SH-SY5Y (cell line): ENCODE measurements at regions not wholly inside any gene's neighbourhood (a gene's known extent, or its start where the extent isn't known, plus 50 kb on each side); places are given as distances from the start of the nearest gene placed in this dataset.

ENCODE experiments used
- GATA2 ChIP-seq: IDR thresholded peaks from 2 replicates; pipeline ENCODE4 v1.6.1; 2011; ENCODE audit warnings: mild to moderate bottlenecking, low read depth, low read length
- GATA3 ChIP-seq: IDR thresholded peaks from 2 replicates; pipeline ENCODE4 v1.6.1; 2011; ENCODE audit warnings: low read depth, mild to moderate bottlenecking, low read length, moderate library complexity

DNA sequence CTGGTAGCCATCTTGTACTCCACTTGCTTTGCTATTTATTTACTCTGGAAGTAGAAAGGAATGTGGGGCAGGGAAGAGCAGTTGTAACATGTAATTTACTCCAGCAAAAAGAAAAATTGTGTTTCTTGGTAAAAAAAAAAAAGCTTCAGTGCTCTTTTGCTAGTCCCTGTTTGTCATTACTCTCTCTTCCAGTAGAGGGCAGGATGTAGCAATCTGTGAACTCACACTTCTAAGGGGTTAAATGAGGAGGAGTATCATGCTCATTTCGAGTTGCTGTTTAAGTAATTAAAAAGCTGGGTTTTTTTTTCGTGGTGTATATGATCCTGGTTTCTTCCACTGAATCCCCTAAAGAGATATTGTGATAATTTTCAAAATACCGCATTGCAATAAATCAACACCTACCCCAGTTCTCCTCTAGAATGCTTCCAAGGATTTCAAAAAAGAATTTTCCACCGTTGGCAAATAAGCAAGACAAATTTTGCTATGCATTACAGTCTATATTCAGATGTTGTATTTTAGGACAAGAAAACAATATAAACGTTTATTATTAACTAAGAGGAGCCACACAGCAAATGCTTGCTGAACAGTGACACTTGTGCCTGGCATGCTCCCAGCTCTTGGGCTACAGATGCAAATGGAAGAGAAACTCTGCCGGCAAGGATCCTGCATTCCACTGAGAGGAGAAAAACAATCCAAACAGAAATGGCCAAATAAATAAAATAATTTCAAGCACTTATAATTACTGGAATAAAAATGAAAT lies 261.6 kb downstream of the ASXL3 start:
- TF ChIP-seq GATA3 (no peak), GATA2 (no peak)

GRCh38 chr18:33838054-33838453 lies 260.0 kb downstream of the ASXL3 start:
- no peak for TF ChIP-seq GATA3
- no peak for TF ChIP-seq GATA2

- TF ChIP-seq GATA2, result no peak
- TF ChIP-seq GATA3, result no peak
Observed at GRCh38 chr18:33837191-33837590, 259.2 kb downstream of the ASXL3 start.

DNA sequence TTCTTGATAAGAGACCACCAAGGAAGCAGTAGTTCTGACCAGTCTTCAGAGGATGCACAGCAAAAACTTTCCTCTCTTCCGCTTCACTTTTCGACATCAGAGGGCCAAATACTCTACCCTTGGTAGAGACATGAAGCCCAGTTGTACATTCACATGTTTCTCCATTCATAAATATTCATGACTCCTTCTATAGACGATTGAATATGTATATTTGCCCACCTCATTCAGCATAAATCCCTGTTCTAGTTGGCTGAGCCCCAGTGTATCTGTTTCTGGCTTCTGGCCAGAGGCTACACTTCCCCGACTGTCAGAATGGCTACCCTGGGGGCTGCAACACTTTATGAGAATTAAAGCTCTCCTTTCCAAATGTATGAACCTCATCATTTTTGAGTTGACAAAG lies 258.5 kb downstream of the ASXL3 start:
- TF ChIP-seq GATA2 (no peak), GATA3 (no peak)

DNA sequence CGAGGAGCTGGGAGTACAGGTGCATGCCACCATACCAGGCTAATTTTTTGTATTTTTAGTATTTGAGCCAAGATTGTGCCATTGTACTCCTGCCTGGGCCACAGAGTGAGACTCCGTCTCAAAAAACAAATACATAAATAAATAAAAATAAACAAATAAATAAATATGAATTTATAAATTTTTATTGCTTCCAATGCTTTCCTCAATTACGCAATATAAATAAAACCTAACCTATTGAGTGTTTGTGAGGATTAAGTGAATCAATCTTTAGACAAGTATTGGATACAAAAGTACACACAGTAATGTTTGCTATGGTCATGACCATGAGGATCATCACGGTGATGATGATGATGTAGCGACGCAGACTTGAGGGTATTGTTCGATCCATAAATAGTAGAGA lies 257.4 kb downstream of the ASXL3 start:
- TF ChIP-seq GATA3 (no peak), GATA2 (no peak)

DNA sequence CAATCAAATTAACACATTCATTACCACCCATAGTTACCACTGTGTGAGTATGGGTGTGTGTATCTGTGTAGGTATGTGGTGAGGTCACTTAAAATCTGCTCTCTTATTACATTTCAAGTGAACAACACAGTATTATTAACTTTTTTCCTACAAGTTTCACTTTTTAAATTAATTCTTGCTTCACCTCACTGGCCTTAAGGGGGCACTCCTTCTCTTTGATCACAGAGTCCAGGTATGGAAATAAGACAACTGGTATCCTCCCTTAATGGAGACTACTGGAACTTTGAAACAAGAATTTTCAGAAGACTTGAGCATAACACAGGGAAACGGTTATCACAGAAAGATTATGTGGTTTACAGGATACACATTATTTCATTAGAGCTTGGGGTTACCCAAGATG lies 255.8 kb downstream of the ASXL3 start:
- no peak for TF ChIP-seq GATA2
- no peak for TF ChIP-seq GATA3

DNA sequence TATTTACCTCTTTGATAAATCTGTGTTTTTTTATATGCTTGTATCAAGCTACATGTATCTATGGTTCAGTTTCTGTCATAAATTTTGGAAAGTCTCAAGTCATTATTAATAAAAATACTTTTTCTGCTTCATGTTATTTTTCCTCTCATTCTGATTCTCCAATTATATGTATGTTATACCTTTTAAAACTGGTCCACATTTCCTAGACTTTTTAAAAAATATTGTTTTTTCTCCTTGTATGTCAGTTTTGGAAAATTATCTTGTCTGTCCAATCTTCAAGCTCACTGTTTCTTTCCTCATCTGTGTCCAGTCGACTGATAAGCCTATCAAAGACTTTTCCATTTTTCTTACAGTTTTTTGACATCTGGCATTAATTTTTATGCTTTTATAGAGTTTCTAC lies 253.4 kb downstream of the ASXL3 start:
- TF ChIP-seq GATA3 (no peak), GATA2 (no peak)

DNA sequence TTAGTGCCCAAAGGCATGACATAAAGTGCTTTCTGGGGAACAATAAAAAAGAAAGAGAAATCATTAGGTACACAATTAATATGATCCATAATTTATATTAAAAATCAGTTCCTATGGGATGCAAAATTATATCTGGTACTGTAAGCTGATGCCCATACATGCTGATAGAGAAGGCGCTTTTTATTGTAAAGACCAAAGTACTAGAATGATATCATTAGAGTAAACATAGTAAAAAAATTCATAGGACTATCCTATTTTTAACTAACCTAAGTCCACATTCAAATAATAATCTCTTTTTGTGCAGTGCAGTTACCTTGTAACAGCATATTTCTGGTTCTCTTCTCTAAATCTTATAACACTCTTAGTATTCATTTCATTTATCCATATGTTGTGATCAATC lies 252.2 kb downstream of the ASXL3 start:
- no peak for TF ChIP-seq GATA3
- no peak for TF ChIP-seq GATA2

GRCh38 chr18:33828949-33829348 lies 250.9 kb downstream of the ASXL3 start:
- TF ChIP-seq GATA2, result no peak
- TF ChIP-seq GATA3, result no peak

DNA sequence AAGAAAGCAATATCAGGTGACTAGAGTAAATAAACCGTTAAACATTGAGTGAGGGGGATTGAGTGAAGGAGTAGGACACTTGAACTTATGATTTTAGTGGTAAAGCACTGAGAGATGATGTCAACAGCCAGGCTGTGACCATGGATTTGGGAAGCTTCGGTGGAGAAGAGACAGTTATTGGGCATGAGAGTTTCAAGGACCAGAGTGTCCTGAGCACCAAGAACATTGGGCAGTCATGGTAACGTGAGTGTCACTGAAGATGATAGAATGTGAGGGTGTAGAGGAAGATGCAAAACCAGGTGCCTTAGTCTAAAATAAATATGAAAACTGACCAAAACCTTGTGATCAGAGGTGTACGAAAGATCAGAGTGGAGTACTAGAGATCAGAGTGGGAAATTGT lies 248.1 kb downstream of the ASXL3 start:
- TF ChIP-seq GATA2 (no peak), GATA3 (no peak)

- TF ChIP-seq GATA2 (no peak), GATA3 (no peak)
Observed at GRCh38 chr18:33821503-33821902, 243.5 kb downstream of the ASXL3 start.

DNA sequence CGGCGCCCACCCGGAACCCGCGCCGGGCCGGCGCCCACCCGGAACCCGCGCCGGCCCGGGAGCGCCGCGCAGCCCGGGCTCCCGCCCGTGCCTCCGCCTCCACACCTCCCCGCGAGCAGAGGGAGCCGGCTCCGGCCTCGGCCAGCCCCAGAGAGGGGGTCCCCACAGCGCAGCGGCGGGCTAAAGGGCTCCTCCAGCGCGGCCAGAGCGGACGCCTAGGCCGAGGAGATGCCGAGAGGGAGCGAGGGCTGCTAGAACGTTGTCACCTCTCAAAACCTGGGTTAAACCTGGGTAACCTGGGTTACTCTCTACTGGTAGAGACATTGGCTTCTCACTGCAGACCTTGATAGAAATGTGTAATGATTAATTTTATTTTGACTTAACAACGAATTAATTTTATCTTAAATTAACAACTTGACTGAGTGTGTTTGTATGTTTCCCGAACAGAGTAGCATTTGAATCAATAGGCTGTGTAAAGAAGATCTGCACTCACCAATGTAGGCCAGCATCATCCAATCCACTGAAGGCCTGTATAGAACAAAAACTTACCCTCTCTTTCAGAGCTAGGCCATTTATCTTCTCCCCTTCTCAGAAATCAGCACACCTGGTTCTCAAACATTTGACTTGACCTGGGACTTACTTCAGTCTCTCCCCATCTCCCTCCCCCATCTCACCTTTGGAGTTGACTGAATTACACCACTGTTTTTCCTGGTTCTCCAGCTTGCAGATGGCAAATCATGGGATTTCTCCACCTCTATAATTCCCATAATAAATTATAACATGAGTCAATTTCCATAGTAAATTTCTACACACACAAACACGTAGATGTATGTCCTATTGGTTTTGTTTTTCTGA lies 242.7 kb downstream of the ASXL3 start:
- TF ChIP-seq GATA2 (no peak), GATA3 (no peak)

- TF ChIP-seq GATA3 (no peak), GATA2 (no peak)
Observed at GRCh38 chr18:33818145-33818544, 240.1 kb downstream of the ASXL3 start.

GRCh38 chr18:33817096-33817495 lies 239.1 kb downstream of the ASXL3 start:
- TF ChIP-seq GATA3 (no peak), GATA2 (no peak)

GRCh38 chr18:33814546-33814945 lies 236.5 kb downstream of the ASXL3 start:
- TF ChIP-seq GATA2 (no peak), GATA3 (no peak)

DNA sequence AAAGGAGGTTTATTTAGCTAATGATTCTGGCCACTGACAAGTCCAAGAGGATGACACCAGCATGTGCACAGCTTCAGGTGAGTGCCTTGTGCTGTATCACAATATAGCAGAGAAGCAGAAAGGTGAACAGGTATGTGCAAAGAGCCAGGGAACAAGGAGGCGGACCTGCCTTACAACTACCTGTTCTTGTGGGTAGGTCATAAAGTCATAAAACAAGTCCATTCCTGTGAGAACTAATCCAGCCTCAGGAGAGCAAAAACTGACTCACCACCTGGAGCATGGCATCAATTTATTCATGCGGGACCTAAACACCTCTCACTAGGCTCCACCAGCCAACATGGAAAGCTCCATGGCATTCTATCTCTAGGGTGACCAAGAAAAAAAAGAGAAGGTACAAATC lies 234.2 kb downstream of the ASXL3 start:
- TF ChIP-seq GATA3 (no peak), GATA2 (no peak)

- TF ChIP-seq GATA2 (no peak), GATA3 (no peak)
Observed at GRCh38 chr18:33805592-33805991, 227.6 kb downstream of the ASXL3 start.
